ENCODE measurements at regions not wholly inside any gene's neighbourhood (a gene's known extent, or its start where the extent isn't known, plus 50 kb on each side); places are given as distances from the start of the nearest gene placed in this dataset.
"Not testable (repeated sequence)": the region's sequence is repeated elsewhere in the genome, so short reads cannot be mapped to it uniquely, and the experiment has no call there.

- FAIRE-seq: no peak
Observed at GRCh38 chr9:82457891-82458290, 469.3 kb downstream of the SPATA31D1 start.

- no peak for FAIRE-seq
Observed at GRCh38 chr9:82458296-82458695, 469.7 kb downstream of the SPATA31D1 start.

- FAIRE-seq: no peak
Observed at GRCh38 chr9:82466616-82467260, 478.2 kb downstream of the SPATA31D1 start.

GRCh38 chr9:82467436-82467835 lies 478.9 kb downstream of the SPATA31D1 start:
- FAIRE-seq: no peak

- no peak for FAIRE-seq
Observed at GRCh38 chr9:82474235-82474634, 485.7 kb downstream of the SPATA31D1 start.

GRCh38 chr9:82475584-82476301 lies 487.2 kb downstream of the SPATA31D1 start:
- FAIRE-seq: no peak

GRCh38 chr9:82480921-82481320 lies 492.3 kb downstream of the SPATA31D1 start:
- no peak for FAIRE-seq

- FAIRE-seq: no peak
Observed at GRCh38 chr9:82487935-82488312, 499.4 kb downstream of the SPATA31D1 start.

GRCh38 chr9:82488313-82489200 lies 500.0 kb downstream of the SPATA31D1 start:
- FAIRE-seq: no peak

GRCh38 chr9:82489201-82489821 lies 500.7 kb downstream of the SPATA31D1 start:
- FAIRE-seq: no peak

- FAIRE-seq: no peak
Observed at GRCh38 chr9:82490019-82490499, 501.5 kb downstream of the SPATA31D1 start.

GRCh38 chr9:82490821-82491220 lies 502.2 kb downstream of the SPATA31D1 start:
- not testable (repeated sequence) for FAIRE-seq

GRCh38 chr9:82491604-82492003 lies 503.0 kb downstream of the SPATA31D1 start:
- no peak for FAIRE-seq

GRCh38 chr9:82492274-82492673 lies 503.7 kb downstream of the SPATA31D1 start:
- FAIRE-seq: no peak

GRCh38 chr9:82495884-82496777 lies 507.6 kb downstream of the SPATA31D1 start:
- FAIRE-seq: no peak

- FAIRE-seq: no peak
Observed at GRCh38 chr9:82498541-82499317, 510.2 kb downstream of the SPATA31D1 start.

- no peak for FAIRE-seq
Observed at GRCh38 chr9:82499337-82499736, 510.8 kb downstream of the SPATA31D1 start.

GRCh38 chr9:82504620-82505019 lies 516.0 kb downstream of the SPATA31D1 start:
- FAIRE-seq: no peak

GRCh38 chr9:82511626-82512025 lies 523.1 kb downstream of the SPATA31D1 start:
- FAIRE-seq: no peak

- no peak for FAIRE-seq
Observed at GRCh38 chr9:82512728-82513127, 524.2 kb downstream of the SPATA31D1 start.

GRCh38 chr9:82513242-82513751 lies 524.7 kb downstream of the SPATA31D1 start:
- no peak for FAIRE-seq

All from islet of Langerhans (tissue), 1 donor.